LNCaP clone FGC (cell line): ENCODE measurements at regions not wholly inside any gene's neighbourhood (a gene's known extent, or its start where the extent isn't known, plus 50 kb on each side); places are given as distances from the start of the nearest gene placed in this dataset.
"Not testable (repeated sequence)": the region's sequence is repeated elsewhere in the genome, so short reads cannot be mapped to it uniquely, and the experiment has no call there.

ENCODE experiments used
- DNase-seq: peaks from one replicate; pipeline ENCODE4 v3.0.0-alpha.2; 2011; ENCODE audit warnings: low read depth
- H3K4me3 ChIP-seq: 2 replicates; pipeline ENCODE4 v1.5.1; 2011; ENCODE audit warnings: mild to moderate bottlenecking, low read depth, low read length, control low read depth
- CTCF ChIP-seq: IDR thresholded peaks from 2 replicates; pipeline ENCODE4 v1.5.1; 2012; ENCODE audit warnings: mild to moderate bottlenecking; ENCODE audit not compliant: control insufficient read depth, insufficient read depth; ENCODE audit errors: extremely low read depth

GRCh38 chr10:45093945-45094344 is 93.2 kb downstream of the ZNF22 start:
- no peak for TF ChIP-seq CTCF
- no peak overlapping the region for H3K4me3 ChIP-seq
- DNase-seq: no peak

- DNase-seq: no peak
- no peak overlapping the region for H3K4me3 ChIP-seq
- no peak for TF ChIP-seq CTCF
These were observed 94.6 kb downstream of the ZNF22 start for GRCh38 chr10:45095286-45095685.

- TF ChIP-seq CTCF: no peak
- DNase-seq: no peak
- no peak overlapping the region for H3K4me3 ChIP-seq
These were observed 95.3 kb downstream of the ZNF22 start for GRCh38 chr10:45096001-45096400.

GRCh38 chr10:45100429-45100828 is 99.7 kb downstream of the ZNF22 start:
- H3K4me3 ChIP-seq: no peak overlapping the region
- no peak for TF ChIP-seq CTCF
- DNase-seq: no peak

GRCh38 chr10:45104674-45105073 is 104.0 kb downstream of the ZNF22 start:
- DNase-seq: no peak
- no peak overlapping the region for H3K4me3 ChIP-seq
- TF ChIP-seq CTCF: no peak

GRCh38 chr10:45105309-45105708 is 104.6 kb downstream of the ZNF22 start:
- not testable (repeated sequence) for DNase-seq, H3K4me3 ChIP-seq

GRCh38 chr10:45106236-45106856 is 105.6 kb downstream of the ZNF22 start:
- no peak for TF ChIP-seq CTCF
- no peak for DNase-seq
- no peak overlapping the region for H3K4me3 ChIP-seq
